D341Med (cell line): ENCODE measurements at regions not wholly inside any gene's neighbourhood (a gene's known extent, or its start where the extent isn't known, plus 50 kb on each side); places are given as distances from the start of the nearest gene placed in this dataset.

Source experiments
- DNase-seq: peaks from one replicate; pipeline ENCODE4 v3.0.0; 2012; ENCODE audit warnings: low spot score

DNA sequence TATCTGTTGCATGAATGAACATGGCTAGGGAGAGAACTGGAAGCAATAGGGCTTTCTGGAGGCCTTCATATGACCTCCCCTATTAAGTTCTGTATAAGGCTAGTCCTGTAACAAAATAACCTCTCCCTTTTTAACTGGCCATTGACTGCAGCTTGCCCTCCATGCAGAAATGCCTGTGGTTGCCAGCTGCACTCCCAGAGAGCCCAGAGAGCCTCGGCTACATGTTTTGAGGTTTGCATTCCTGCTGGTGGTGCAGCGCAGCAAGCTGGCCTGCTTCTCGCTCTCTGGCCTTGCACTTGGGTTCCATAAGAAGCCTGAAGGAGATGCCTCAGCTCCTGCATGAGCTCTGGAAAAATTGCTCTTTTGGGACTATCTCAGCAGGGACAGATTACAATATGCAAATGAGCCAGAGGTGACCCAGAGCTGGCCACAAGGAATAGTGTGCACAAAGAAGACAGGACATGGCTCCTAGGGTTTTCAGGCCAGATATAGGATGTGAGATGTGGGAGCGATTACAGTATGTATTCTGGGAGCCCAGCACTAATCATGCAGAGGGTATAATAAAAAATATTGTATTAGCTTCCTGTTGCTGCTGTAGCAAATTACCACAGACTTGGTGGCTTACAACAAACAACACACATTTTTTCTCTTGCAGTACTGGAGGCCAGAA lies 186.7 kb downstream of the INSIG2 start:
- DNase-seq, result no peak

GRCh38 chr2:118272391-118272790 lies 184.1 kb downstream of the INSIG2 start:
- no peak for DNase-seq

- no peak for DNase-seq
These were observed 181.3 kb downstream of the INSIG2 start for GRCh38 chr2:118269408-118270051.

- no peak for DNase-seq
These were observed 180.0 kb downstream of the INSIG2 start for GRCh38 chr2:118268268-118268667.

DNA sequence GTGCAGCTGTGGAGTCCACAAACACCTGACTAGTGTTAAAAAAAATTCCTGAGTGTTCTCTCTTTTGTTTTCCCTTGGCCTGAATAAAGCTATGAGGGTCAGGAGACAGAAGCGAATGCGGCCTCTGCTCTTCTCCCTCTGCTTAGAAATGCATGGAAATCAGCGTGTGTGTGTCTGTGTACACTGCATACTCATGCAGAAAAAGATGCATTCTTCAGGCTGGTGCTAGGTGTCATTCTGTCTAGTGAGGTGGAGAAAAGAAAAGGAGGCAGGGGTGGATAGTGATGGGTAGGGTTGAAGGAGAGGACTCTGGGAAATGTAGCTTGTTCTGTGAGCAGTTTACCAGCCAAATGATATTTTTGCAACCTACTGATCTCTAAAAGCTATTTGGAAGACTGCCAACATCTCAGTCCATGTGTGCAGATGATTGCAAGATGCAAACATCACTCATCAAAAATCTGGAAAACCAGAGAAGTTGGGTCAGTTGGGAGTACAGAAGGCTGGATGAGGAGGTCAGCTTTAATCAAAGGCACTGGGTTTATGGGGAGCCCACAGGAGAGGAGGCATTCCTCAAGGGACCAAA lies 177.7 kb downstream of the INSIG2 start:
- DNase-seq, result no peak

DNA sequence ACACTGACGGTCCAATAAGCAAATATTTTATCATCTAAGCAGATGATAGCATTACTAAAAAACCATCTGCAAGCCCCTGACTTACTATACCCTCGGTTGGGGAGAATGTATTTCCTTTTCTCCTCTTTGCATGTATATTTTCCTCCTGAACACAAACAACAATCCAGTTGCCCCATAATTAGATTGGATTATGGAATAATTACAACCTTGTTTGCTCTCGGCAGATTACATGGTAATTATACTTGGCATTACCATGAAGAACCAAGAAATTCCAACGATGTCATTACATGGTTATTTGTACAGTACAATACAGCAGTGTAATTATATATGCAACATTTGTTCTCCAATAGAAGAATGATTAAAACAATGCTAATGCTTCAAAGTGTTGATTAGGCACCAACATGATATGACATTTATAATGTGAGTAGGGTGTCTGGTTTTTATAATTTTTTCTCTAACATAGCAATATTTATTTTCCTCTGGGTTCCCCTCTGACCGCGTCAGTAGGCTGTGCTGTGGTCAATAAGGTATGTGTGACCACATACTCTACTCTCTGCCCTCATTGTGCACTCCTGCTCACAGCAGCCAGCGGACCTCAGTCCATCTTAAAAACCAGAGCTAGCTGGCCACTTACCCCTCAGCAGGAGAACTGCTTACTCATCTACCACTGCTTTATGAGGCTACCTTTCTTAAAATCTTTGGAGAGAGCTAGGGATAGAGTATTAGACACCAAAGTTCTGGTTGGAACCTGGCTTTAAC lies 176.1 kb downstream of the INSIG2 start:
- DNase-seq, result no peak

- DNase-seq, result no peak
These were observed 169.4 kb downstream of the INSIG2 start for GRCh38 chr2:118257696-118258095.

- no peak for DNase-seq
These were observed 167.6 kb downstream of the INSIG2 start for GRCh38 chr2:118255771-118256372.

DNA sequence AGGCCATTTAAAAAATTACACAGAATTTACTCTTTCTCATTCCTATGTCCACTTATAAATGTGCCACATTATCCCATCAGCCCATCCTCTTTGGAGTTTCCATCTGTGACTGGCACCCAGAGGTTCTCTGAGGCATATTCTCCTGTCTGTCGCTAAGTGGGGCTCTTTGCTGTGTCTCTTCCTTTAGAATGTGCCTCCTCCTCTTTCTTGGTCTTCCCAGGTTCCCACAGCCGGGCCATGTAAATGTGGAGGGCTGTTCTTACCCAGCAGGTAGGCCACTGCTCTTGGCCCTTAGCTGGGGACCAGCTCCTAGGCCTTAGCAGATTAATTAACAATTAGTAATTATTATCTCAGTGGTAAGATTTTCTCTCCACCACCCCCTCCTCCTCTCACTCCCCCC lies 167.0 kb downstream of the INSIG2 start:
- DNase-seq, result no peak

- no peak for DNase-seq
These were observed 165.8 kb downstream of the INSIG2 start for GRCh38 chr2:118254116-118254515.

DNA sequence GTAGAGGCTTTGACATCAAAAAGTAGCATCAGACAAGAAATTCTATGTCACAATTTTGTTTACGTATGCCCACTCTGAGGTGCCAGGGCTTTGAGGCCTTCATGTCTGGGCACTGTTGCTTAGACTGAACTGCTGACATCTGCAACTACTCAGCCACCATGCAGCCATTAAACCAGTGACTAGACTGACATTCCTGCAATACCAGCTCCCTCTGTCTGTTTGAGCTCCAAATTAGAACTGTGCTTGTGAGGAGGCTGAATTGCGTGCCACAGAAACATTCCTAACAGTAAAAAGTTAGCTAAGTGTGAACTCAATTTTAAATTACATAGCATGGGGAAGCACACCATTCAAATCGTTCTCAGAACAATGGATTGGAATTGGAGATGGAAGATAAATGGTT lies 163.2 kb downstream of the INSIG2 start:
- DNase-seq, result no peak

GRCh38 chr2:118250463-118250862 lies 162.2 kb downstream of the INSIG2 start:
- DNase-seq, result no peak

DNA sequence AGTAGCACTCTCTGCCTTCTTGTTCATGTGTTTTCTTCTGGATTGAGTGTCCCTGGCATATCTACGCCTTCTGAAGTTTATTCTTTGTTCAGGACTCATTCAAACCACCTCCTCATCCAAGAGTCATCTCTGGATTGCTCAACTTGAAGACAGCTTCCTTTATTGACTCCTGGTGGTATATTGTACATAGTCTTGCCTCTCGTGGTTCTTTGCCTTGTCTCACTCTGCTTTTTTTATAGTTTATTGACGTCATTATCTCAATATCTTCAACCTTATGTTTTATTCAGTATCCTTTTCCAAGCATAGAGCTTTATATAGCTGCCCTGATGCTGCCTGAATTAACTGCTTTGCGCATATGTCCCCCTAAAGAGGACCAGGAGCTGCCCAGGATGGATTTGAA lies 161.7 kb downstream of the INSIG2 start:
- DNase-seq, result no peak

GRCh38 chr2:118249531-118249930 lies 161.3 kb downstream of the INSIG2 start:
- no peak for DNase-seq

DNA sequence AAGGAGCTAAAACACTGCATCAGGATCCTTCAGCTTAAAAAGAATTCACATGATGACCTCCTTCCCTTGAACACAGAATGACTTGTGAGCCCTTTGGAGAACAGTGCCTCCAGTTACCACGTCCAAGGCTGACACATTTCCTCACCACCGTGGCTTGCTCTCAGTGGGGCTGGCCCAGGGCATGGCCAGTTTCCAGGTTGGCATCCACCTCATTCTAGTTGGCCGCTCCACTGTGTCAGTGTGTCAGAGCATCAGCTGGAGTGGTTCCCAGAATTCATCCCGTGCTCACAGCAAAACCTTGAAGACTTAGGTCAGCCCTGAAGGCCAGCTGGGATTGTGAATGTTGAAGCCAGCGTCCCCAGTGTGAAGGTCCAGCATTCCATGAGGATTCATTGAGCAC lies 158.5 kb downstream of the INSIG2 start:
- no peak for DNase-seq

DNA sequence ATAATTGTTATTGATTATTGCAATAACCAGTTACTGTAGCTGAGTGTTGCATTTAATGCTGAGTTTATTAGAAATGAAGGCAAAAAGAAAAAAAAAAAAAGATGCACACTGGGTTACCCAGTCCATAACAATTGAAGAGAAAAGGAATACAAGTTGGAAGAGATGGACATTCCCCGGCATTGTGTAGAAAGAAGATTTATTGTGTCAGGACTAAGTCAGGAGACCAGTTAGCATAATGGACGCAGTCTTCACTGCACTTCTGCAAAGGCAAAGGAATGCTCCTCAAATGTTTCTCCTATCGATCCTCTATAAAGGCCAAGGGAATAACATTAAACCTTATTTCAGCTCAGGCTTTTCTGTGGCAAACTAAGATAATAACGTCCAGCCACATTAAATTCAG lies 157.8 kb downstream of the INSIG2 start:
- no peak for DNase-seq

GRCh38 chr2:118244686-118245085 lies 156.4 kb downstream of the INSIG2 start:
- no peak for DNase-seq

DNA sequence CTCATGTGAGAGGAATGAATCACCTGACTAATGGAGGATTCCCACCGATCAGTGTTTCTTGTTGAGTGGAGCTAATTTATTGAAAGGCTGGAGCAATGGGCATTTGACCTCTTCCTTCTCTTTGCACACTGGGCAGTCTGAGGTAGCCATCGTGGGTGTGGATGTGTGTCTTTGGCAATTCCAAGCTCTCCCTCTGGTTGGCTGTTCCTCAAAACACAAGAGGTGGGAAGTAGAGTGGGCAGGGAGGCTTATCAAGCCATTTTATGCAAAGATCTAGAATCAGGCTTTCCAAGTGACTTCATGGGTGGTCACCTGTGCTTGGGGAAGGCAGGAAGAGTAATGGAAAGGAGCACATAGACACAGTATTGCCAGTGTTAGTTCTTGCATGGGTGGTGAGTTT lies 154.8 kb downstream of the INSIG2 start:
- no peak for DNase-seq

GRCh38 chr2:118242216-118242615 lies 153.9 kb downstream of the INSIG2 start:
- no peak for DNase-seq

- DNase-seq, result no peak
These were observed 152.9 kb downstream of the INSIG2 start for GRCh38 chr2:118241128-118241527.

DNA sequence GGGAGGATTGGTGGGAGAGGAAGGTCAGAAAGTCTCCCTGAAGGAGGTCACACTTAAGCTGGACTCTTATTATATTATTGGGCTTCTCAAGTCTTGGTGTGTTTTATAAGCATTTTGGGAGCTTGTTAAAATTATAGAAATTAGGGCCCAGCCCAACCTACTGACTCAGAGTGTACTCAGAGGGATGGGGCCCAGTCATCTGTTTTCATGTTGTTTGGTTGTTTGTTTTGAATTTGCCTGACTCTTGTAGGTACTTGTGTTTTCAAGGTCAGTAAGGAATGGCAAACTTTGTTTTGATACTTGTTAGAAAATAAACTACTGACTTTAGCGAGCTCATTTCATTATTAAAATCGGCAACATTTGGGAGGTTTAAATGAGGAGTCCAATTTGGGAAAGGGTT lies 152.0 kb downstream of the INSIG2 start:
- no peak for DNase-seq

DNA sequence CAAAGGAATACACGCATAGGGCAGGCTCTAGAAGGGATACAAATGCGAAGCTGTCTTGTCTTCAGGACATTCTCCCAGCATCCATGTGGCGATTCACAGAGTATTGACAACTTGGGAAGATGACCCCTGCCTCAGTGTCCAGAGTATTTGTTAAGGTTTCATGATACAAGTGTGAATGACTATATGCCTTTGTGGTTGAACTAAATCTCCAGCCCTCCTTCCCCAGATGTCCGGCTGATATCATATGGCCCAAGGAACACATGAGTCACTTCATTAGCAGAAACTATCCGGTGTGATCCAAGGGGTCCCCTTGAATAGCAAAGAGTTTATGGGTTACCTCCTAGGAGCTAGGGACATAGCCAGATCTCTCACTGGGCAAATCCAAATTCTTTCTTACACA lies 151.0 kb downstream of the INSIG2 start:
- no peak for DNase-seq

DNA sequence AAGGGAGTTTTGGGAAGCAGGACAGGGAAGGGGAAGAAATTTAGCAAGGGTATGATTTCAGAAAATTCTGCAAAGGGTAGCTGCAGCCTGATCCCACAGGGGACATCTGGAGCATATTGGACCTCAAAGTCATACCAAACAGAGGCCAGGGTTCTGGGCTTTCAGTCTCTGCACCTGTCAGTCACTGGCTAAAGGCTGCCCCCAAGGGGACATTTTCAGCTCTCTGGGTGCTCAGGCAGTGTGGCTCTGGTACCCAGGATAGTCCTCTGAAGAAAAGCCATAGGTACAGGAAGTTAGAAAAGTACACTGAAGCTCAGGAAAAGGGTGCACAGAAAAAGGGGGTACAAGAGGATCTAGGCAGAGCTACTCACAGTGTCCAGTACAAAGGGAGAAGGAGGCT lies 149.2 kb downstream of the INSIG2 start:
- DNase-seq, result no peak
